Sigmoid colon (tissue), 4 donors: ENCODE measurements at regions not wholly inside any gene's neighbourhood (a gene's known extent, or its start where the extent isn't known, plus 50 kb on each side); places are given as distances from the start of the nearest gene placed in this dataset.

Experiments used
- CTCF ChIP-seq, 4 experiments: fragments of 450-650 bp in 3 of 4; fragments of 200-600 bp in 1 of 4; IDR thresholded peaks; one replicate each; pipeline ENCODE4 v1.5.1; 2016 to 2019; ENCODE audit warnings: antibody characterized with exemption in 4 of 4, mild to moderate bottlenecking in 3 of 4, moderate library complexity in 2 of 4
- EP300 ChIP-seq, 4 donors: sonication (generic); formaldehyde crosslinking; IDR thresholded peaks; one replicate each; pipeline ENCODE4 v1.6.1; 2017; ENCODE audit warnings: antibody characterized with exemption in 4 of 4
- POLR2A ChIP-seq, 2 donors: fragments of 450-650 bp; IDR thresholded peaks; one replicate each; pipeline ENCODE4 v1.6.1; 2016; ENCODE audit warnings: antibody characterized with exemption in 2 of 2, mild to moderate bottlenecking in 2 of 2, moderate library complexity in 2 of 2

GRCh38 chr12:53817021-53817389 is 65.2 kb upstream of the CISTR start:
- TF ChIP-seq CTCF (IDR thresholded peaks at IDR 0.05) (no peak), EP300 (IDR thresholded peaks at IDR 0.05) (no peak), POLR2A (IDR thresholded peaks at IDR 0.05) (no peak)
